Lower leg skin (tissue), 3 donors: ENCODE measurements at regions not wholly inside any gene's neighbourhood (a gene's known extent, or its start where the extent isn't known, plus 50 kb on each side); places are given as distances from the start of the nearest gene placed in this dataset.

ENCODE experiments used
- POLR2A ChIP-seq, 2 donors: fragments of 450-650 bp; IDR thresholded peaks; one replicate each; pipeline ENCODE4 v1.6.1; 2016 to 2017; ENCODE audit warnings: antibody characterized with exemption in 2 of 2, mild to moderate bottlenecking in 1 of 2, moderate library complexity in 1 of 2
- TF ChIP-seq, protein P1 (sequence below), 3 donors: fragments of 450-650 bp; IDR thresholded peaks; one replicate each; pipeline ENCODE4 v1.5.1; 2016; ENCODE audit warnings: antibody characterized with exemption in 3 of 3, mild to moderate bottlenecking in 3 of 3, moderate library complexity in 2 of 3

DNA sequence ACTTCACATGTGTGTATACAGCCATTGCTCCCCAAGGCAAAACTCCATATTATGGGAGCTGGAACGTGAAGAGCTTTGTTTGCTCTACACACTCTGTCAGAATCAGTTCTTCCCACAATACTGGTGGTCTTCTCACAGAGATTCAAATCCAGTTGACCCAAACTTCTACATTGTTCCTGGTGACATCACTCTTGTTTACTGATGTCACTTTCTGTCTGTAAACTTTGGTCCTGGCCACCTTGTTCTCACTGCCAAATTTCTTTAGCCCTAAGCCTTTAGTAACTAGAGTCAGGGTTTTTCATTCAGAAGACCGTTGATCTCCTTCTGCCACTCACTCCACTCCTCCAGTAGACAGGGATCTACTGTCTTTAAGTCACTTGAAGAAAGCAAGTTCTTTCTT lies 386.0 kb upstream of the ZEB2 start:
- TF ChIP-seq, protein P1, sequence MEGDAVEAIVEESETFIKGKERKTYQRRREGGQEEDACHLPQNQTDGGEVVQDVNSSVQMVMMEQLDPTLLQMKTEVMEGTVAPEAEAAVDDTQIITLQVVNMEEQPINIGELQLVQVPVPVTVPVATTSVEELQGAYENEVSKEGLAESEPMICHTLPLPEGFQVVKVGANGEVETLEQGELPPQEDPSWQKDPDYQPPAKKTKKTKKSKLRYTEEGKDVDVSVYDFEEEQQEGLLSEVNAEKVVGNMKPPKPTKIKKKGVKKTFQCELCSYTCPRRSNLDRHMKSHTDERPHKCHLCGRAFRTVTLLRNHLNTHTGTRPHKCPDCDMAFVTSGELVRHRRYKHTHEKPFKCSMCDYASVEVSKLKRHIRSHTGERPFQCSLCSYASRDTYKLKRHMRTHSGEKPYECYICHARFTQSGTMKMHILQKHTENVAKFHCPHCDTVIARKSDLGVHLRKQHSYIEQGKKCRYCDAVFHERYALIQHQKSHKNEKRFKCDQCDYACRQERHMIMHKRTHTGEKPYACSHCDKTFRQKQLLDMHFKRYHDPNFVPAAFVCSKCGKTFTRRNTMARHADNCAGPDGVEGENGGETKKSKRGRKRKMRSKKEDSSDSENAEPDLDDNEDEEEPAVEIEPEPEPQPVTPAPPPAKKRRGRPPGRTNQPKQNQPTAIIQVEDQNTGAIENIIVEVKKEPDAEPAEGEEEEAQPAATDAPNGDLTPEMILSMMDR (IDR thresholded peaks at IDR 0.05): no peak
- no peak for TF ChIP-seq POLR2A (IDR thresholded peaks at IDR 0.05)
